Glomerular endothelial cell (primary cell): ENCODE measurements at regions not wholly inside any gene's neighbourhood (a gene's known extent, or its start where the extent isn't known, plus 50 kb on each side); places are given as distances from the start of the nearest gene placed in this dataset.

Experiments used
- DNase-seq: peaks from one replicate; pipeline ENCODE4 v3.0.0-alpha.2; 2011; ENCODE audit warnings: low read depth, low spot score; ENCODE audit errors: extremely low read depth

DNA sequence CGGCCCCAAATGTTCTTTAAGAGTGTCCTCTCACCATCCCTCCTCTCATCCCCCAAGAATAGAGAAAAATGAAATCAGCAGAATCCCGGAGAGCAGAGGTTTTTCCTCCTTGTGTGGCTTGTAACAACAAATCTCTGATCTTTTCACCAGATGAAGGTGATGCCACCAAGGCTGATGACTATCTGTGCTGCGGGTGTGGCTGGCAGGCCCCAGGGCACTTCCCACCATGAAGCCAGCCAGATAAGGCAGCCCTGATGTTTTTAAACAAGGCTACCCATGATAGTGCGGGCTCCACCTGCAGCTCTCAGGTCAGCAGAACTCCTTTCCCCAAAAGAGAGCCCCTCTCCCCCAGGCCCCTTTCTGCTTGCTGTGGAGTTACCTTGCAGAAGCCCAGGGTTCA, 58.0 kb upstream of the PARP11 start:
- DNase-seq = no peak

DNA sequence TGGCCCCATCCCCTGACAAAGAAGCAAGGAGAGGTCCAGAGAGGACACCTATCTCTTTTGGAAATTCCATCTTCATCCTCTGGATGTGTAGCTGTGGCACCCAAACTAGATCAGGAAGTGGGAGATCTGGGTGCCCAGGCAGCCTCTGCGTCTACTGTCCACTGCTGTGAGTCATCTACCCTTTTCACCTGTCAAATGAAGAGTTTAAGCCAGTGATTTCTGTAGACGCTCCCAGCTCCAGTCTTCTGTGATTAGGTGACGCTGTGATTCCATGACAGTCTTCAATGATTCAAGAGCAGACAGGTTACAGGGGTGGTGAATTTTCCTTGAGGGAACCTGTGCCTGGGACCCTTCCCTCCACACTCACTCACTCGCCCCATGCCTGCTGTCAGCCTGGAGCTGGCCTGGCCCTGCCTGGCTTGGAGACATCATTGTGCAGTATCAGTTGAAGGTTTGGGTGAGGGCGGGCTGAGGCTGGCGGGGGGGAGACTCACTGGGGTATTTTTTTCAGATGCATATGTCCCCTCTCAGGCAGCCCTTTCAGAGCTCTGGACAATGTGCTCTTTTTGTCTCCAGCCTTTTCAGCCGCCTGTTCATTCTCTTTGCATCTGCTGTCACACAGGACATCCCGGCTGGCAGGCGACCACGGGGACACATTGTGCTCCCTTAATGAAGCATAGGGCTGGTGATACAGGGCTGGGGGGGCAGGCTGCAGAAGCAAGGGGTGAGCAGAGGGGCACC, 56.8 kb upstream of the PARP11 start:
- no peak for DNase-seq

DNA sequence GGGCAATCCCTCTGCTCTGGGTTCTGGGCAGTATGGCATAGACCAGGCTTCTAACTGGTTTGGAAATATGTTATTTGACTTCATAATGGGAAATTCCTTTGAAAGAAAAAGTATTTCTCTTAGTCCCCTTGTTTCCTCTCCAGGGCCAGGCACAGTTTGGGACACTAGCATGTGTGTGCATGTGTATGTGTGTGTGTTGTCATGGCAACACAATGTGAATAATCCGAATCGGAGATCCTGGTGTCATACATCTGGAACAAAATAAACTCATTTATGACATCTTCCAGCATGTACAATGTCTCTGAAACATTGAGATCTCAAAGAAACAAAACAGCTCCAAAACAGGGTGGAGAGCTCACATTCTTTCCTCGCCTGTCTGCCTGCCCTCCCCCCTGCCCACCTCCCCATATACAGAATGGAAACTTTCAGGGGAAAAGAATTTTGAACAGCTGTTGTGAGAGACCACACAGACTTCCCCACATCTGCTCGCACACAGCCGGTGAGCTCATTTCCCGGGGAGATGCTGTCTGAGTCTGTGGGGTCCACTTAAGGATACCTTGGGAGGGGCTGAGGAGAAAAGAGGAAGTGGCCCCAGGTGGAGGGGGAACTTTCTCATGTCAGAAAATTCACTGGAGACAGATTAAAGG, 55.5 kb upstream of the PARP11 start:
- DNase-seq = no peak

DNA sequence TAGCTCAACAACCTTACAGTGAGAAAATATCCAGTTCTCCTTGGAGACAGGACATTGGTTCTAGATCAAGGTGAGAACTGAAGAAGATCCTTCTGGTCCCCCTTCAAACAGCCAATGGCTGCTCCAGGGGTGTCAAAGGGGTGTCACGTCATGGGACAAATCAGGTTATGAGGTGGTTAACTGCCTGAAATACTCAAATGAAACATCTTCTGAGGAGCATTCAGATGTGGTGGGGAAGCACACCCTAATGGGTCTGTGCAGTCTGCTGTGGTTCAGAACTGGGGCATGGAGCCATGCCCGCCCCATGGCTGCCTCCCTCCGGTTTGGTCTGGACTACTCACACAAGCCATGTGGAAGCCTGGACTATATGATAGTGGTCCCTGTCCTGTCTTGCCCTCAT, 52.4 kb upstream of the PARP11 start:
- DNase-seq = no peak

DNA sequence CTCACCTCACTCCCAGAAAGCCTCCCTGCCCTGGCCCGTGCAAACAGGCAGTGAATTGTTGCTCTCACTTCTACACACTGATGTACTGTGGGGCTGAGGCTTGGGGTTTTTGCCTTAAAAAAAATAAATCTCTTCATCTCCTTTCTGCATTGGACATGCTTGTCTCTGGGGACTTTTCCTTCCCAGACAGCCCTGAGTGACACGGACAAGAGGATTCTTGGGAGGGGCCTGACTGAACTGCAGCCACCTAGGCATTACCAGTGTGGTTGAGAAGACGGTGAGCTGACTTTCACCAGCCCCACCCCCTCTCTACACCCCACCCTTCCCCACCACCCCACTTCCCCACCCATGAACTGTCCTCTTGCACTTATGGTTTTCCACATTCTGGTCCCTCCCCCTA, 51.6 kb upstream of the PARP11 start:
- no peak for DNase-seq

DNA sequence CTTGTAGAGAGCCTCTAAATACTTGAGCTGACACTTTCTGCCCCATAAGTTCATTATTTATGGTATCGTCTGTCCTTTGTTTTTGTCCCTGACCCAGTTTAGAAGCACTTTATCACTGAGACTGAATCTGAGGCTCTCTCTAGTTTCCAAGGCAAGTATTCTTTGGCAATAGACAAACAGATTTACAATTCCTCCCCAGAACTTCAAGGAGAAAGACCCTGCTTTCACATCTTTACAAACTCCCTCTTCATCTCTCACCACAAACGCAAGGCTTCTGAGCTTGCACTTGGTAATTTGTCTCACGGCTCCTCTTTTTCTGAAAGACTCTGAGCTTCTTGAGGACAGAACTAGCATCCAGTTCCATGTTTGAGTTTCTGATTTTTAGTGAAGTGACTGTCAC, 49.8 kb upstream of the PARP11 start:
- no peak for DNase-seq
